Osteocyte (in vitro differentiated cells): ENCODE measurements at regions not wholly inside any gene's neighbourhood (a gene's known extent, or its start where the extent isn't known, plus 50 kb on each side); places are given as distances from the start of the nearest gene placed in this dataset.
"Not testable (repeated sequence)": the region's sequence is repeated elsewhere in the genome, so short reads cannot be mapped to it uniquely, and the experiment has no call there.

Experiments
- DNase-seq: peaks from one replicate; pipeline ENCODE4 v3.0.0; 2021; ENCODE audit warnings: mixed read lengths; ENCODE audit not compliant: unreplicated experiment; ENCODE audit errors: extremely low spot score
- H3K27ac Mint-ChIP-seq: one replicate; pipeline ENCODE4 v1.8.0; 2021; ENCODE audit warnings: mild to moderate bottlenecking, mixed read lengths; ENCODE audit not compliant: unreplicated experiment
- H3K27me3 Mint-ChIP-seq: one replicate; pipeline ENCODE4 v1.8.0; 2021; ENCODE audit warnings: mixed read lengths; ENCODE audit not compliant: unreplicated experiment
- H3K36me3 Mint-ChIP-seq: one replicate; pipeline ENCODE4 v1.8.0; 2021; ENCODE audit warnings: mixed read lengths; ENCODE audit not compliant: unreplicated experiment
- H3K4me1 Mint-ChIP-seq: one replicate; pipeline ENCODE4 v1.8.0; 2021; ENCODE audit warnings: mixed read lengths; ENCODE audit not compliant: unreplicated experiment
- H3K4me3 Mint-ChIP-seq: one replicate; pipeline ENCODE4 v1.8.0; 2021; ENCODE audit warnings: mild to moderate bottlenecking, moderate library complexity, mixed read lengths; ENCODE audit not compliant: unreplicated experiment
- H3K9me3 Mint-ChIP-seq: one replicate; pipeline ENCODE4 v1.8.0; 2021; ENCODE audit warnings: mixed read lengths; ENCODE audit not compliant: unreplicated experiment
- CTCF ChIP-seq: fragments of 200-600 bp; sonication (generic); IDR thresholded peaks from 2 replicates; pipeline ENCODE4 v1.5.0; 2021; ENCODE audit warnings: antibody characterized with exemption, mild to moderate bottlenecking, moderate library complexity

- Mint-ChIP-seq H3K4me1 (peaks cover 6% of the 10 kb centered on the region), H3K27ac (no peak overlapping the region), H3K9me3 (no peaks in the 10 kb centered on the region), H3K27me3 (peaks cover 14% of the 10 kb centered on the region), H3K4me3 (no peak overlapping the region), H3K36me3 (no peaks in the 10 kb centered on the region)
- DNase-seq, result no peak
- TF ChIP-seq CTCF, result no peak
Observed at GRCh38 chr5:116731432-116731831, 156.8 kb upstream of the SEMA6A start.

- H3K27me3 Mint-ChIP-seq, result peaks cover 14% of the 10 kb centered on the region
- peaks cover 6% of the 10 kb centered on the region for H3K4me1 Mint-ChIP-seq
- H3K36me3 Mint-ChIP-seq, result no peaks in the 10 kb centered on the region
- H3K9me3 Mint-ChIP-seq, result no peaks in the 10 kb centered on the region
- no peak overlapping the region for H3K4me3 Mint-ChIP-seq
- no peak for TF ChIP-seq CTCF
- DNase-seq, result no peak
- H3K27ac Mint-ChIP-seq, result no peak overlapping the region
Observed at GRCh38 chr5:116730706-116731105, 156.1 kb upstream of the SEMA6A start.

- Mint-ChIP-seq H3K9me3 (no peaks in the 10 kb centered on the region), H3K27ac (no peak overlapping the region), H3K36me3 (no peaks in the 10 kb centered on the region), H3K27me3 (peaks cover 14% of the 10 kb centered on the region), H3K4me1 (peaks cover 6% of the 10 kb centered on the region), H3K4me3 (no peak overlapping the region)
- DNase-seq, result no peak
- no peak for TF ChIP-seq CTCF
Observed at GRCh38 chr5:116730185-116730584, 155.6 kb upstream of the SEMA6A start.

- H3K9me3 Mint-ChIP-seq, result no peaks in the 10 kb centered on the region
- no peak overlapping the region for H3K4me3 Mint-ChIP-seq
- H3K36me3 Mint-ChIP-seq, result no peaks in the 10 kb centered on the region
- H3K27ac Mint-ChIP-seq, result no peak overlapping the region
- peaks cover 14% of the 10 kb centered on the region for H3K27me3 Mint-ChIP-seq
- no peaks in the 10 kb centered on the region for H3K4me1 Mint-ChIP-seq
- DNase-seq, result no peak
- TF ChIP-seq CTCF, result no peak
Observed at GRCh38 chr5:116727248-116727647, 152.6 kb upstream of the SEMA6A start.

- not testable (repeated sequence) for H3K4me1 Mint-ChIP-seq
Observed at GRCh38 chr5:116726180-116726579, 151.6 kb upstream of the SEMA6A start.

GRCh38 chr5:116724971-116725370, 150.3 kb upstream of the SEMA6A start:
- no peaks in the 10 kb centered on the region for H3K4me1 Mint-ChIP-seq
- DNase-seq, result no peak
- no peak overlapping the region for H3K4me3 Mint-ChIP-seq
- TF ChIP-seq CTCF, result no peak
- no peaks in the 10 kb centered on the region for H3K9me3 Mint-ChIP-seq
- H3K27me3 Mint-ChIP-seq, result peaks cover 14% of the 10 kb centered on the region
- H3K36me3 Mint-ChIP-seq, result no peaks in the 10 kb centered on the region
- no peak overlapping the region for H3K27ac Mint-ChIP-seq

More at GRCh38 chr5:116726180-116726579, 151.6 kb upstream of the SEMA6A start:
- not testable (repeated sequence) for H3K36me3 Mint-ChIP-seq, H3K9me3 Mint-ChIP-seq, H3K27ac Mint-ChIP-seq, DNase-seq, H3K4me3 Mint-ChIP-seq
- peaks cover 14% of the 10 kb centered on the region for H3K27me3 Mint-ChIP-seq
